GM23338 (cell line): ENCODE measurements at regions not wholly inside any gene's neighbourhood (a gene's known extent, or its start where the extent isn't known, plus 50 kb on each side); places are given as distances from the start of the nearest gene placed in this dataset.

Experiments
- ATAC-seq: fragments of 200-7000 bp; cut with Tn5 transposase; 3 replicates; pipeline ENCODE4 v1.9.1; 2020
- DNase-seq: peaks from one replicate; pipeline ENCODE4 v3.0.0-alpha.2; 2015; ENCODE audit warnings: low spot score
- H2AFZ ChIP-seq: fragments of 200-600 bp; sonication (generic); 2 replicates; pipeline ENCODE4 v1.8.0; 2016; ENCODE audit warnings: antibody characterized with exemption, mild to moderate bottlenecking, moderate library complexity
- H3F3A ChIP-seq: fragments of 200-600 bp; sonication (generic); replicated peaks from 2 replicates; pipeline ENCODE4 v1.8.0; 2017; ENCODE audit warnings: antibody characterized with exemption, mixed run types, low read depth
- H3K27ac ChIP-seq: fragments of 200-600 bp; sonication (generic); 2 replicates; pipeline ENCODE4 v1.6.1; 2016; ENCODE audit warnings: low read depth
- H3K27me3 ChIP-seq: fragments of 200-600 bp; sonication (generic); 2 replicates; pipeline ENCODE4 v1.8.0; 2016; ENCODE audit warnings: mild to moderate bottlenecking, mixed run types, moderate library complexity; ENCODE audit not compliant: insufficient read depth
- H3K36me3 ChIP-seq: fragments of 200-600 bp; sonication (generic); 2 replicates; pipeline ENCODE4 v1.8.0; 2016; ENCODE audit warnings: mild to moderate bottlenecking; ENCODE audit not compliant: insufficient read depth
- H3K4me1 ChIP-seq: fragments of 200-600 bp; sonication (generic); 2 replicates; pipeline ENCODE4 v1.8.0; 2016; ENCODE audit warnings: mild to moderate bottlenecking, moderate library complexity; ENCODE audit not compliant: insufficient read depth
- H3K4me2 ChIP-seq: fragments of 200-600 bp; sonication (generic); 2 replicates; pipeline ENCODE4 v1.7.1; 2017; ENCODE audit warnings: mixed run types
- H3K4me3 ChIP-seq: fragments of 200-600 bp; sonication (generic); 2 replicates; pipeline ENCODE4 v1.6.1; 2016; ENCODE audit warnings: mixed run types
- H3K79me2 ChIP-seq: fragments of 200-600 bp; sonication (generic); replicated peaks from 2 replicates; pipeline ENCODE4 v1.8.0; 2017; ENCODE audit warnings: mild to moderate bottlenecking; ENCODE audit not compliant: insufficient read depth
- H3K9me2 ChIP-seq: fragments of 200-600 bp; sonication (generic); 2 replicates; pipeline ENCODE4 v1.8.0; 2017; ENCODE audit not compliant: insufficient read depth
- H4K20me1 ChIP-seq: fragments of 200-600 bp; sonication (generic); replicated peaks from 2 replicates; pipeline ENCODE4 v1.8.0; 2017; ENCODE audit warnings: mild to moderate bottlenecking; ENCODE audit not compliant: insufficient read depth
- H3K27ac Mint-ChIP-seq: 2 replicates; pipeline ENCODE4 v1.8.0; 2020; ENCODE audit warnings: inconsistent platforms, mild to moderate bottlenecking, moderate library complexity, mixed read lengths
- H3K27me3 Mint-ChIP-seq: 3 replicates; pipeline ENCODE4 v1.8.0; 2022; ENCODE audit warnings: low read depth, mild to moderate bottlenecking, moderate library complexity, mixed read lengths, inconsistent platforms; ENCODE audit not compliant: insufficient read depth, poor library complexity
- H3K36me3 Mint-ChIP-seq: 3 replicates; pipeline ENCODE4 v1.8.0; 2021; ENCODE audit warnings: low read depth, mild to moderate bottlenecking, inconsistent platforms, moderate library complexity, mixed read lengths
- H3K4me1 Mint-ChIP-seq: 3 replicates; pipeline ENCODE4 v1.8.0; 2020; ENCODE audit warnings: mild to moderate bottlenecking, inconsistent platforms, mixed read lengths
- H3K4me3 Mint-ChIP-seq: 3 replicates; pipeline ENCODE4 v1.8.0; 2021; ENCODE audit warnings: moderate library complexity, mild to moderate bottlenecking, inconsistent platforms, mixed read lengths
- H3K9me3 Mint-ChIP-seq: 3 replicates; pipeline ENCODE4 v1.8.0; 2020; ENCODE audit warnings: moderate library complexity, mild to moderate bottlenecking, inconsistent platforms, mixed read lengths
- CTCF ChIP-seq, 2 experiments: fragments of 200-600 bp in 1 of 2; sonication (generic) in 1 of 2; conservative IDR thresholded peaks; 2 replicates each; pipeline versions ENCODE4 v1.5.1 to v1.6.1; 2016 to 2017; ENCODE audit warnings: antibody characterized with exemption in 2 of 2, low read depth in 2 of 2, mild to moderate bottlenecking in 2 of 2, moderate library complexity in 1 of 2
- EZH2 ChIP-seq: fragments of 200-600 bp; sonication (generic); IDR thresholded peaks from one replicate; pipeline ENCODE4 v1.8.0; 2017; ENCODE audit warnings: antibody characterized with exemption, mild to moderate bottlenecking, low read depth; ENCODE audit not compliant: unreplicated experiment
- EZH2phosphoT487 ChIP-seq: fragments of 200-600 bp; sonication (generic); IDR thresholded peaks from one replicate; pipeline ENCODE4 v1.8.1; 2018; ENCODE audit warnings: antibody characterized with exemption; ENCODE audit not compliant: unreplicated experiment
- JUNB ChIP-seq: IDR thresholded peaks from one replicate; pipeline ENCODE4 v1.6.1; 2016; ENCODE audit warnings: antibody characterized with exemption; ENCODE audit not compliant: unreplicated experiment
- POLR2AphosphoS5 ChIP-seq: IDR thresholded peaks from 2 replicates; pipeline ENCODE4 v1.6.1; 2016; ENCODE audit warnings: antibody characterized with exemption, low read depth
- REST ChIP-seq: IDR thresholded peaks from one replicate; pipeline ENCODE4 v1.6.1; 2018; ENCODE audit warnings: antibody characterized with exemption; ENCODE audit not compliant: unreplicated experiment
- STAT1 ChIP-seq: IDR thresholded peaks from one replicate; pipeline ENCODE4 v1.6.1; 2016; ENCODE audit warnings: antibody characterized with exemption; ENCODE audit not compliant: unreplicated experiment
- ZNF114 ChIP-seq: fragments of 250-450 bp; sonication (Bioruptor Pico); IDR thresholded peaks from 2 replicates; pipeline ENCODE4 v1.5.0; 2020; ENCODE audit warnings: mild to moderate bottlenecking, moderate library complexity
- ZNF331 ChIP-seq: fragments of 250-450 bp; sonication (Bioruptor Pico); IDR thresholded peaks from 2 replicates; pipeline ENCODE4 v1.5.0; 2020; ENCODE audit warnings: low read depth, mild to moderate bottlenecking, moderate library complexity
- ZNF462 ChIP-seq: fragments of 250-450 bp; sonication (Bioruptor Pico); IDR thresholded peaks from 2 replicates; pipeline ENCODE4 v1.5.0; 2020; ENCODE audit warnings: mild to moderate bottlenecking, moderate library complexity

- H3K4me3 ChIP-seq: no peak overlapping the region
- Mint-ChIP-seq H3K27me3 (no peaks in the 10 kb centered on the region), H3K4me3 (no peak overlapping the region), H3K36me3 (no peaks in the 10 kb centered on the region), H3K27ac (no peak overlapping the region), H3K9me3 (no peaks in the 10 kb centered on the region), H3K4me1 (no peaks in the 10 kb centered on the region)
- ATAC-seq: no peak
- H3F3A ChIP-seq: no peaks in the 10 kb centered on the region
- no peaks in the 10 kb centered on the region for H4K20me1 ChIP-seq
- no peaks in the 10 kb centered on the region for H3K4me1 ChIP-seq
- no peaks in the 10 kb centered on the region for H3K9me2 ChIP-seq
- DNase-seq: no peak
- no peaks in the 10 kb centered on the region for H3K27me3 ChIP-seq
- H3K36me3 ChIP-seq: no peaks in the 10 kb centered on the region
- H3K4me2 ChIP-seq: no peak overlapping the region
- no peak for TF ChIP-seq ZNF114 (CRISPR knock-in tag)
- no peak for TF ChIP-seq STAT1
- TF ChIP-seq EZH2phosphoT487: no peak
- no peak for TF ChIP-seq ZNF462 (CRISPR knock-in tag)
- TF ChIP-seq JUNB: no peak
- TF ChIP-seq ZNF331: no peak
- H3K27ac ChIP-seq: no peak overlapping the region
- no peaks in the 10 kb centered on the region for H3K79me2 ChIP-seq
- no peak overlapping the region for H2AFZ ChIP-seq
These were observed 102.1 kb upstream of the AKR1E2 start for GRCh38 chr10:4723860-4724259.

GRCh38 chr10:4721999-4722753, 103.8 kb upstream of the AKR1E2 start:
- H3K4me3 Mint-ChIP-seq: no peak overlapping the region
- ATAC-seq: no peak
- H3K27ac Mint-ChIP-seq: no peak overlapping the region

More at GRCh38 chr10:4721999-4722753, 103.8 kb upstream of the AKR1E2 start:
- H3K27me3 Mint-ChIP-seq: no peaks in the 10 kb centered on the region
- Histone ChIP-seq H3K4me1 (no peaks in the 10 kb centered on the region), H3F3A (no peaks in the 10 kb centered on the region), H4K20me1 (no peaks in the 10 kb centered on the region), H3K4me2 (no peak overlapping the region), H3K4me3 (no peak overlapping the region), H3K27me3 (no peaks in the 10 kb centered on the region), H3K9me2 (no peaks in the 10 kb centered on the region), H3K27ac (no peak overlapping the region), H2AFZ (no peak overlapping the region), H3K79me2 (no peaks in the 10 kb centered on the region), H3K36me3 (no peaks in the 10 kb centered on the region)
- no peaks in the 10 kb centered on the region for H3K36me3 Mint-ChIP-seq
- TF ChIP-seq CTCF (conservative IDR thresholded peaks at IDR 0.05; ENCODE audit: low read depth in 2 of 2): no peak
- no peak for TF ChIP-seq STAT1
- TF ChIP-seq JUNB: no peak
- TF ChIP-seq POLR2AphosphoS5: no peak
- no peak for TF ChIP-seq REST
- TF ChIP-seq EZH2: no peak
- H3K4me1 Mint-ChIP-seq: peaks cover 7% of the 10 kb centered on the region; the same call in 2 of the 3 replicates
- no peak for DNase-seq
- H3K9me3 Mint-ChIP-seq: no peaks in the 10 kb centered on the region
